SU-DHL-6 (cell line): ENCODE measurements at regions not wholly inside any gene's neighbourhood (a gene's known extent, or its start where the extent isn't known, plus 50 kb on each side); places are given as distances from the start of the nearest gene placed in this dataset.

ENCODE experiments used
- H2AFZ ChIP-seq: fragments of 200-600 bp; sonication (generic); 2 replicates; pipeline ENCODE4 v1.6.1; 2014; ENCODE audit warnings: low read depth, mild to moderate bottlenecking, moderate library complexity, mixed read lengths, antibody characterized with exemption, low read length; ENCODE audit not compliant: severe bottlenecking
- H3F3A ChIP-seq: fragments of 200-600 bp; shearing (Covaris generic); 2 replicates; pipeline ENCODE4 v1.6.0; 2016; ENCODE audit warnings: antibody characterized with exemption, mild to moderate bottlenecking; ENCODE audit not compliant: insufficient read depth
- H3K27ac ChIP-seq: fragments of 200-600 bp; sonication (generic); 2 replicates; pipeline ENCODE4 v1.5.1; 2016; ENCODE audit warnings: low read depth, mild to moderate bottlenecking, low read length, moderate library complexity, mixed read lengths
- H3K27me3 ChIP-seq: fragments of 200-600 bp; sonication (generic), shearing (Covaris generic); 2 replicates; pipeline ENCODE4 v1.6.0; 2014; ENCODE audit warnings: mild to moderate bottlenecking, low read length
- H3K36me3 ChIP-seq: fragments of 200-600 bp; sonication (generic); 2 replicates; pipeline ENCODE4 v1.6.1; 2014; ENCODE audit warnings: mild to moderate bottlenecking, low read length, mixed read lengths
- H3K4me2 ChIP-seq: fragments of 300-600, 200-600 bp; shearing (Covaris generic), sonication (generic); 2 replicates; pipeline ENCODE4 v1.6.0; 2014; ENCODE audit warnings: low read length, low read depth, mild to moderate bottlenecking; ENCODE audit not compliant: poor library complexity, severe bottlenecking
- H3K4me3 ChIP-seq: fragments of 200-600 bp; sonication (generic); 2 replicates; pipeline ENCODE4 v1.5.1; 2014; ENCODE audit warnings: antibody characterized with exemption, low read length, mild to moderate bottlenecking, mixed read lengths; ENCODE audit not compliant: insufficient read depth, poor library complexity, severe bottlenecking
- H3K79me2 ChIP-seq: fragments of 200-600 bp; sonication (generic); 2 replicates; pipeline ENCODE4 v1.6.1; 2014; ENCODE audit warnings: mild to moderate bottlenecking, low read length, moderate library complexity; ENCODE audit not compliant: insufficient read depth
- H3K9ac ChIP-seq: fragments of 200-600 bp; sonication (generic); 2 replicates; pipeline ENCODE4 v1.7.0; 2014; ENCODE audit warnings: mild to moderate bottlenecking, low read length
- H3K9me2 ChIP-seq: fragments of 200-600 bp; sonication (generic); replicated peaks from 2 replicates; pipeline ENCODE4 v1.6.1; 2014; ENCODE audit warnings: low read length; ENCODE audit not compliant: insufficient read depth
- H3K9me3 ChIP-seq: fragments of 200-600 bp; sonication (generic); 2 replicates; pipeline ENCODE4 v1.6.1; 2014; ENCODE audit warnings: low read length, mixed read lengths; ENCODE audit not compliant: insufficient read depth
- H4K20me1 ChIP-seq: fragments of 200-600 bp; sonication (generic); 2 replicates; pipeline ENCODE4 v1.6.1; 2014; ENCODE audit warnings: low read depth, mild to moderate bottlenecking, antibody characterized with exemption, low read length, moderate library complexity, mixed read lengths
- EZH2phosphoT487 ChIP-seq: fragments of 200-600 bp; sonication (generic), shearing (Covaris generic); conservative IDR thresholded peaks from 2 replicates; pipeline ENCODE4 v1.6.1; 2018; ENCODE audit warnings: mild to moderate bottlenecking, antibody characterized with exemption, low read length, moderate library complexity, mixed read lengths
- TF ChIP-seq, protein P1 (sequence below): fragments of 200-600 bp; sonication (generic); IDR thresholded peaks from one replicate; pipeline ENCODE4 v1.5.1; 2017; ENCODE audit warnings: antibody characterized with exemption, mild to moderate bottlenecking, low read length, moderate library complexity; ENCODE audit not compliant: insufficient read depth, poor library complexity, severe bottlenecking

DNA sequence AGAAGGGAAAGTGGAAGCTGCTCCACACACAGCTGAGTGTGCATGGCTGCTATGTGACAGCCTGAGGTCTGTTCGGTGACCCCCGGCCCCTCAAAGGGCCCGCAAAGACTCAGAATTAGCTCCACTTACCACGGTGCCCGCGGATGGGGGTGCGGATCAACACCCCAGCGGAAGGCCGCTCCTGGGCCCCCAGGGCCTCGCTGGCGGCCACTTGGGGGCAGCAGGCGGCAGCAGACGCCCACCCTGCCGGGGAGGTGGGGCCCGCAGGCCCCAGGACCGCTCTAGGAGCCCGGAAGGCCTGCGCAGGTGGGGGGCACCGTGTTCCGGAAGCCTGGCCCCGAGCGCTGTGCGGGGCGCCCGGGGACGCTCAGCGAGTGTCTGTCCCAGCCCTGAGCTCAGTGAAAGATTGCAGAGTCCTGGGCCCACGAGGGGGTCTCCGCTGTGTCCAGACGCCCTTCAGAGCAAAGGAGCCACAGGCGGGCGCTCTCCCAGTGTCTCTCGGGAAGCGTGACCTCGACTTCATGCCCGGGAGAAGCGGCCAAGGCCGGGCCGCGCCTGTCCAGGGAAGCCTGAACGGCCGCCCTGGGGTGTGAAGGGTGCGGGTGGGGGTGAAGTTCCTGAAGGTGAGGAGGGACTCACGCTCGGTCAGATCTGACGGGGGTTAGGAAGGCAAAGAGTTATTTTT lies 118.7 kb downstream of the VAPA start:
- Histone ChIP-seq H3K9me2 (no peaks in the 10 kb centered on the region), H3K79me2 (no peaks in the 10 kb centered on the region), H3K36me3 (no peaks in the 10 kb centered on the region), H3F3A (no peaks in the 10 kb centered on the region), H2AFZ (no peak overlapping the region), H3K4me2 (no peak overlapping the region), H3K27ac (no peak overlapping the region), H3K27me3 (no peaks in the 10 kb centered on the region), H3K4me3 (no peak overlapping the region), H4K20me1 (no peaks in the 10 kb centered on the region), H3K9ac (no peak overlapping the region), H3K9me3 (no peaks in the 10 kb centered on the region)
- TF ChIP-seq EZH2phosphoT487: no peak
- TF ChIP-seq, protein P1, sequence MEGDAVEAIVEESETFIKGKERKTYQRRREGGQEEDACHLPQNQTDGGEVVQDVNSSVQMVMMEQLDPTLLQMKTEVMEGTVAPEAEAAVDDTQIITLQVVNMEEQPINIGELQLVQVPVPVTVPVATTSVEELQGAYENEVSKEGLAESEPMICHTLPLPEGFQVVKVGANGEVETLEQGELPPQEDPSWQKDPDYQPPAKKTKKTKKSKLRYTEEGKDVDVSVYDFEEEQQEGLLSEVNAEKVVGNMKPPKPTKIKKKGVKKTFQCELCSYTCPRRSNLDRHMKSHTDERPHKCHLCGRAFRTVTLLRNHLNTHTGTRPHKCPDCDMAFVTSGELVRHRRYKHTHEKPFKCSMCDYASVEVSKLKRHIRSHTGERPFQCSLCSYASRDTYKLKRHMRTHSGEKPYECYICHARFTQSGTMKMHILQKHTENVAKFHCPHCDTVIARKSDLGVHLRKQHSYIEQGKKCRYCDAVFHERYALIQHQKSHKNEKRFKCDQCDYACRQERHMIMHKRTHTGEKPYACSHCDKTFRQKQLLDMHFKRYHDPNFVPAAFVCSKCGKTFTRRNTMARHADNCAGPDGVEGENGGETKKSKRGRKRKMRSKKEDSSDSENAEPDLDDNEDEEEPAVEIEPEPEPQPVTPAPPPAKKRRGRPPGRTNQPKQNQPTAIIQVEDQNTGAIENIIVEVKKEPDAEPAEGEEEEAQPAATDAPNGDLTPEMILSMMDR: no peak

DNA sequence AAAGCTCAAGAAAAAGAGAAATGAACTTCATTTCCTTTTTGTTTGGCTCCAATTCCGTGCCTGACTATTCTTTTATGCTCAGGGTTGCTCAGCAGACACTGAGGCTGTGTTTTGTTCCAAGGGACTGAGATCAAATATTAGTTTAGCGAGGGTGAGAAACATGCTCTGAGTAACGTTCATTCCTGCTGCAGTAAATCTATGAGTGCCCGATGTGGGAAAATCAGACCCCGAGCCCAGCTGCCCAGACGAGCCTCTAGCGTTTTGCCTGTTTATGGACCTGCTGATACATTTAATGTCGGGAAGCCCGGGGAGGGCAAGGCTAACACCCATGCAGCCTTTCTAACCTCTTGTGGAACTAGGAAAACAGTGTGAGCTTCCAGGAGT lies 119.2 kb downstream of the VAPA start:
- H3K4me2 ChIP-seq: no peak overlapping the region
- no peak overlapping the region for H2AFZ ChIP-seq
- no peak for TF ChIP-seq EZH2phosphoT487
- TF ChIP-seq, protein P1: no peak
- H3K79me2 ChIP-seq: no peaks in the 10 kb centered on the region
- H3K27me3 ChIP-seq: no peaks in the 10 kb centered on the region
- no peaks in the 10 kb centered on the region for H3K9me3 ChIP-seq
- no peak overlapping the region for H3K4me3 ChIP-seq
- H3K9me2 ChIP-seq: no peaks in the 10 kb centered on the region
- no peak overlapping the region for H3K9ac ChIP-seq
- H3F3A ChIP-seq: no peaks in the 10 kb centered on the region
- H3K36me3 ChIP-seq: no peaks in the 10 kb centered on the region
- no peaks in the 10 kb centered on the region for H4K20me1 ChIP-seq
- H3K27ac ChIP-seq: no peak overlapping the region

DNA sequence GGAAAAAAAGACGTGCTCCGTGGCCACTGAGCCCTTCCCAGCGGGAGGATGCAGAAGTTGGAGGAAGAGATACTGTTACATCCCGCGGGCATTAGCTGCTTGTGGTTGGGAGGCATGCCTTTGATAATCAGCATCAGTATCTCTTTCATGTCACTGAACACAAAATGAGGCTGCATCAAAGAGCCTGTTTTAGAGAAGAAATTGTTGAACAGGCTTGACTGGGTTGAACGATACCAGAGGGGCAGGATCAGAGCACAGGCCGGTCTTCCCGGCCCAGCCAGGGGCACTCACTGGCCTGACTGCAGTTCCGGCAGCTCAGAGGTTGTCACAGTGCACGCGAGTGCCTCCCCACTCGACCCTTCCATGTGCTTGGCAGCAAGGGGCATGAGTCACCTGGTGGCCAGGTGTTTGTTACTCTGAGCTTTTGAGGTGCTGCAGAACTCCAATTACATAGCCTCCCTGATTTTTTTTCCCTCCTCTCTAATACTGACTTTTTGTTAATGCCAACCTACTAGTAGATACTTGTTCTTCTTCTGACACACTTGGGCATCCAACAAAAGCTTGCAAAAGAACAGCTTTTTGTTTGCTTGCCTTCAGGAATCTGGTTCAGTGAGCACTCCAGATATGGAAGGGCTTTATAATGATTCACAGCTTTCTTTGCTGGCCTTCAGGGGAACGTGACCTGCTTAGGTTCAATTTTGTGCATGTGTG lies 121.6 kb downstream of the VAPA start:
- no peak for TF ChIP-seq EZH2phosphoT487
- TF ChIP-seq, protein P1: no peak
- Histone ChIP-seq H3K79me2 (no peaks in the 10 kb centered on the region), H2AFZ (no peak overlapping the region), H3K4me3 (no peak overlapping the region), H3K9me3 (no peaks in the 10 kb centered on the region), H3K4me2 (no peak overlapping the region), H3K9ac (no peak overlapping the region), H3K27ac (no peak overlapping the region), H3K9me2 (no peaks in the 10 kb centered on the region), H3K36me3 (no peaks in the 10 kb centered on the region), H3F3A (no peaks in the 10 kb centered on the region), H4K20me1 (no peaks in the 10 kb centered on the region), H3K27me3 (no peaks in the 10 kb centered on the region)
